ENCODE measurements at regions not wholly inside any gene's neighbourhood (a gene's known extent, or its start where the extent isn't known, plus 50 kb on each side); places are given as distances from the start of the nearest gene placed in this dataset.

- no peak overlapping the region for H3K27ac ChIP-seq (ENCODE audit: low read length)
- H2AFZ ChIP-seq (ENCODE audit: low read depth, low read length): no peak overlapping the region
- no peak overlapping the region for H3K4me3 ChIP-seq (ENCODE audit: low read length)
- no peaks in the 10 kb centered on the region for H3K27me3 ChIP-seq (ENCODE audit: insufficient read depth, low read depth, low read length)
- no peaks in the 10 kb centered on the region for H3F3A ChIP-seq (ENCODE audit: insufficient read depth, low read length, poor library complexity, severe bottlenecking)
- no peaks in the 10 kb centered on the region for H4K20me1 ChIP-seq (ENCODE audit: insufficient read depth)
- H3K9ac ChIP-seq (ENCODE audit: low read length): no peak overlapping the region
- no peaks in the 10 kb centered on the region for H3K79me2 ChIP-seq (replicated peaks; ENCODE audit: insufficient read depth, low read length)
- H3K9me2 ChIP-seq (ENCODE audit: insufficient read depth, low read length): no peaks in the 10 kb centered on the region
- H3K9me3 ChIP-seq (ENCODE audit: low read length): peaks cover 5% of the 10 kb centered on the region
- H3K4me2 ChIP-seq (ENCODE audit: low read length): no peak overlapping the region
- no peaks in the 10 kb centered on the region for H3K36me3 ChIP-seq (ENCODE audit: insufficient read depth, low read length)
- TF ChIP-seq SMC3 (conservative IDR thresholded peaks at IDR 0.05; ENCODE audit: poor library complexity) (no peak), EZH2 (IDR thresholded peaks at IDR 0.05; ENCODE audit: borderline replicate concordance, insufficient read depth, low read length, poor library complexity, severe bottlenecking) (no peak), REST (IDR thresholded peaks at IDR 0.05; ENCODE audit: borderline replicate concordance) (no peak), RAD21 (conservative IDR thresholded peaks at IDR 0.05) (no peak), EP300 (conservative IDR thresholded peaks at IDR 0.05; ENCODE audit: poor library complexity, severe bottlenecking) (no peak), POLR2AphosphoS5 (IDR thresholded peaks at IDR 0.05) (no peak), CTCF (IDR thresholded peaks at IDR 0.05; ENCODE audit: poor library complexity, severe bottlenecking) (no peak), TAF1 (IDR thresholded peaks at IDR 0.05; ENCODE audit: low read depth) (no peak), MXI1 (conservative IDR thresholded peaks at IDR 0.05; ENCODE audit: poor library complexity, severe bottlenecking) (no peak)
Observed at GRCh38 chr5:163190283-163190682, 247.1 kb upstream of the CCNG1 start.

- Histone ChIP-seq H3K9me2 (ENCODE audit: insufficient read depth, low read length) (no peaks in the 10 kb centered on the region), H3K36me3 (ENCODE audit: insufficient read depth, low read length) (no peaks in the 10 kb centered on the region), H2AFZ (ENCODE audit: low read depth, low read length) (no peak overlapping the region), H4K20me1 (ENCODE audit: insufficient read depth) (no peaks in the 10 kb centered on the region), H3K4me3 (ENCODE audit: low read length) (no peak overlapping the region), H3K27me3 (ENCODE audit: insufficient read depth, low read depth, low read length) (no peaks in the 10 kb centered on the region), H3K27ac (ENCODE audit: low read length) (no peak overlapping the region), H3F3A (ENCODE audit: insufficient read depth, low read length, poor library complexity, severe bottlenecking) (no peaks in the 10 kb centered on the region), H3K9ac (ENCODE audit: low read length) (no peak overlapping the region), H3K79me2 (replicated peaks; ENCODE audit: insufficient read depth, low read length) (no peaks in the 10 kb centered on the region), H3K9me3 (ENCODE audit: low read length) (peaks cover 5% of the 10 kb centered on the region), H3K4me2 (ENCODE audit: low read length) (no peak overlapping the region)
- TF ChIP-seq TAF1 (IDR thresholded peaks at IDR 0.05; ENCODE audit: low read depth) (no peak), CTCF (IDR thresholded peaks at IDR 0.05; ENCODE audit: poor library complexity, severe bottlenecking) (no peak), POLR2AphosphoS5 (IDR thresholded peaks at IDR 0.05) (no peak), MXI1 (conservative IDR thresholded peaks at IDR 0.05; ENCODE audit: poor library complexity, severe bottlenecking) (no peak), REST (IDR thresholded peaks at IDR 0.05; ENCODE audit: borderline replicate concordance) (no peak), SMC3 (conservative IDR thresholded peaks at IDR 0.05; ENCODE audit: poor library complexity) (no peak), EZH2 (IDR thresholded peaks at IDR 0.05; ENCODE audit: borderline replicate concordance, insufficient read depth, low read length, poor library complexity, severe bottlenecking) (no peak), RAD21 (conservative IDR thresholded peaks at IDR 0.05) (no peak), EP300 (conservative IDR thresholded peaks at IDR 0.05; ENCODE audit: poor library complexity, severe bottlenecking) (no peak)
Observed at GRCh38 chr5:163190784-163191183, 246.6 kb upstream of the CCNG1 start.

Data from neural cell (in vitro differentiated cells).